NT2/D1 (cell line): ENCODE measurements at regions not wholly inside any gene's neighbourhood (a gene's known extent, or its start where the extent isn't known, plus 50 kb on each side); places are given as distances from the start of the nearest gene placed in this dataset.

Experiments
- SUZ12 ChIP-seq: IDR thresholded peaks from 2 replicates; pipeline ENCODE4 v1.6.1; 2011; ENCODE audit not compliant: insufficient read length, insufficient read depth; ENCODE audit errors: extremely low read depth
- YY1 ChIP-seq: IDR thresholded peaks from 2 replicates; pipeline ENCODE4 v1.6.1; 2011; ENCODE audit not compliant: insufficient read length, insufficient read depth
- ZNF274 ChIP-seq: IDR thresholded peaks from 2 replicates; pipeline ENCODE4 v1.6.1; 2011; ENCODE audit warnings: mild to moderate bottlenecking, low read depth, low read length

GRCh38 chr2:139909136-139909535 lies 1128.9 kb upstream of the NXPH2 start:
- TF ChIP-seq ZNF274 (no peak), YY1 (no peak), SUZ12 (no peak)
